ENCODE measurements at regions not wholly inside any gene's neighbourhood (a gene's known extent, or its start where the extent isn't known, plus 50 kb on each side); places are given as distances from the start of the nearest gene placed in this dataset.

- Histone ChIP-seq H3K9me3 (ENCODE audit: insufficient read depth in 2 of 2, low read depth in 1 of 2, low read length in 1 of 2) (no peaks in the 10 kb centered on the region), H3K27me3 (replicated peaks in 1 of 4; ENCODE audit: control insufficient read depth in 3 of 4, extremely low read depth in 1 of 4, insufficient read depth in 3 of 4, low read length in 3 of 4) (no peaks in the 10 kb centered on the region), H3K4me2 (ENCODE audit: insufficient read depth in 1 of 2, low read depth in 2 of 2, low read length in 2 of 2) (no peak overlapping the region), H2BK20ac (ENCODE audit: low read length) (no peak overlapping the region), H2BK12ac (ENCODE audit: low read depth, low read length) (no peak overlapping the region), H2BK5ac (ENCODE audit: low read depth, low read length) (no peak overlapping the region), H3K4ac (replicated peaks; ENCODE audit: insufficient read length, low read depth, low read length) (no peak overlapping the region), H2AK5ac (ENCODE audit: low read depth, low read length) (no peak overlapping the region), H4K20me1 (replicated peaks in 1 of 2; ENCODE audit: control insufficient read depth in 1 of 2, insufficient read depth in 2 of 2, low read length in 2 of 2) (no peaks in the 10 kb centered on the region), H2BK120ac (replicated peaks; ENCODE audit: low read depth, low read length) (no peak overlapping the region), H3K18ac (ENCODE audit: extremely low read depth, low read length) (no peak overlapping the region), H3K27ac (ENCODE audit: low read depth, low read length) (no peak overlapping the region), H4K91ac (replicated peaks; ENCODE audit: insufficient read length, low read length) (no peak overlapping the region), H3K4me1 (replicated peaks in 1 of 4; ENCODE audit: control insufficient read depth in 3 of 4, insufficient read depth in 4 of 4, low read length in 3 of 4) (no peaks in the 10 kb centered on the region), H3K9ac (replicated peaks in 1 of 4; ENCODE audit: extremely low read depth in 1 of 4, low read depth in 3 of 4, low read length in 3 of 4) (no peak overlapping the region), H2AFZ (ENCODE audit: low read length) (no peak overlapping the region), H3K14ac (ENCODE audit: insufficient read length) (no peak overlapping the region), H3K23me2 (ENCODE audit: low read depth, low read length) (no peaks in the 10 kb centered on the region; the same call in 1 of the 2 replicates), H3K23ac (ENCODE audit: insufficient read length) (no peak overlapping the region), H3K56ac (replicated peaks; ENCODE audit: insufficient read length, low read depth, low read length) (no peak overlapping the region), H3K79me2 (ENCODE audit: control insufficient read depth in 1 of 2, insufficient read depth in 2 of 2, low read length in 2 of 2) (no peaks in the 10 kb centered on the region), H3K4me3 (ENCODE audit: extremely low read depth in 1 of 4, insufficient read depth in 2 of 4, low read depth in 3 of 4, low read length in 4 of 4) (no peak overlapping the region), H4K5ac (ENCODE audit: insufficient read length, low read depth, low read length) (no peak overlapping the region), H2BK15ac (ENCODE audit: low read length) (no peak overlapping the region), H3K79me1 (ENCODE audit: low read depth, low read length) (no peaks in the 10 kb centered on the region), H4K8ac (ENCODE audit: extremely low read depth, insufficient read depth, low read length) (no peak overlapping the region), H3K36me3 (ENCODE audit: control insufficient read depth in 2 of 4, insufficient read depth in 4 of 4, low read length in 3 of 4) (no peaks in the 10 kb centered on the region)
- TF ChIP-seq MAX (IDR thresholded peaks at IDR 0.05) (no peak), HDAC2 (IDR thresholded peaks at IDR 0.05; ENCODE audit: borderline replicate concordance in 1 of 2, low read depth in 2 of 2, low read length in 2 of 2) (no peak)
- ChIA-PET POLR2A (ENCODE audit: partially characterized antibody) (no interaction called here), CTCF (ENCODE audit: partially characterized antibody) (interaction anchor here (1.2 kb wide), 1 partner anchor 732 kb away, joined by 3 read pairs; no protein-coding TSS in a partner anchor)
- DNase-seq (ENCODE audit: low read depth in 1 of 2, low spot score in 2 of 2) (no peak), FAIRE-seq (no peak)
- WGBS, 2 experiments (ENCODE audit: extremely low coverage in 1 of 2, insufficient coverage in 1 of 2, insufficient read length in 1 of 2, insufficient replicate concordance in 2 of 2, low coverage in 1 of 2, low lambda C conversion rate in 2 of 2, missing lambda C conversion rate in 1 of 2) = 83% methylated on average over 1 of the region's 1 CpG; no CpG with 5 or more reads in 1 of the 2 experiments
Measured at GRCh38 chr18:40987581-40987980, 967.5 kb upstream of the PIK3C3 start.

Data from H1 (cell line).